Caco-2 (cell line): ENCODE measurements at regions not wholly inside any gene's neighbourhood (a gene's known extent, or its start where the extent isn't known, plus 50 kb on each side); places are given as distances from the start of the nearest gene placed in this dataset.

ENCODE experiments used
- BruUV-seq: library from RNA; stranded (reverse); fragments of 400-500 nt; replicated peaks from 2 replicates; lab custom pipeline; 2021; lab: Mats Ljungman, UMichigan
- CTCF ChIA-PET: fragments of 300-600 bp; sonication (Branson Sonifier 250); formaldehyde crosslinking; loops from one replicate; lab custom pipeline; 2022; ENCODE audit warnings: antibody characterized with exemption; lab: Charles Lee
- POLR2A ChIA-PET: fragments of 300-600 bp; sonication (Branson Sonifier 250); formaldehyde crosslinking; loops from one replicate; lab custom pipeline; 2022; ENCODE audit warnings: antibody characterized with exemption; lab: Charles Lee
- DNase-seq, 2 experiments: peaks; one replicate each; pipeline versions ENCODE4 v3.0.0 to v3.0.0-alpha.2; 2020 to 2022
- H3K27me3 ChIP-seq: replicated peaks from 2 replicates; pipeline ENCODE4 v1.6.0; 2011; ENCODE audit warnings: low read length; ENCODE audit not compliant: control insufficient read depth, insufficient read depth
- H3K36me3 ChIP-seq: 2 replicates; pipeline ENCODE4 v1.5.1; 2011; ENCODE audit warnings: low read length; ENCODE audit not compliant: control insufficient read depth, insufficient read depth
- H3K4me1 ChIP-seq: fragments of 250-450 bp; sonication (Bioruptor Pico); 2 replicates; pipeline ENCODE4 v1.5.1; 2020; ENCODE audit warnings: mild to moderate bottlenecking
- H3K4me3 ChIP-seq: 2 replicates; pipeline ENCODE4 v1.5.1; 2011; ENCODE audit warnings: low read depth, mild to moderate bottlenecking, control low read depth, low read length
- H3K9me3 ChIP-seq: fragments of 250-450 bp; sonication (Bioruptor Pico); 2 replicates; pipeline ENCODE4 v1.5.1; 2020; ENCODE audit warnings: mild to moderate bottlenecking, moderate library complexity
- H3K27ac Mint-ChIP-seq: one replicate; pipeline ENCODE4 v1.8.0; 2022; ENCODE audit warnings: mixed read lengths; ENCODE audit not compliant: unreplicated experiment
- H3K27me3 Mint-ChIP-seq: one replicate; pipeline ENCODE4 v1.8.0; 2022; ENCODE audit warnings: mixed read lengths; ENCODE audit not compliant: insufficient read depth, unreplicated experiment
- H3K36me3 Mint-ChIP-seq: one replicate; pipeline ENCODE4 v1.8.0; 2022; ENCODE audit warnings: mild to moderate bottlenecking, mixed read lengths; ENCODE audit not compliant: insufficient read depth, unreplicated experiment
- H3K4me1 Mint-ChIP-seq: one replicate; pipeline ENCODE4 v1.8.0; 2022; ENCODE audit warnings: low read depth, mixed read lengths; ENCODE audit not compliant: unreplicated experiment
- H3K4me3 Mint-ChIP-seq: one replicate; pipeline ENCODE4 v1.8.0; 2022; ENCODE audit warnings: mild to moderate bottlenecking, moderate library complexity, mixed read lengths; ENCODE audit not compliant: unreplicated experiment
- H3K9me3 Mint-ChIP-seq: one replicate; pipeline ENCODE4 v1.8.0; 2022; ENCODE audit warnings: mixed read lengths; ENCODE audit not compliant: unreplicated experiment
- intact Hi-C: fragments of 100-400 bp; cut with micrococcal nuclease; formaldehyde crosslinking; loops from one replicate; pipeline ENCODE4 v1.10.0; 2022; ENCODE audit not compliant: unreplicated experiment
- TF ChIP-seq, protein P1 (sequence below), 2 experiments: fragments of 200-600 bp in 1 of 2; IDR thresholded peaks; 1 replicate in 1 of 2; 2 replicates in 1 of 2; pipeline versions ENCODE4 v1.5.1 to v1.8.0; 2011 to 2022; ENCODE audit warnings: antibody characterized with exemption in 1 of 2, control low read depth in 1 of 2, inconsistent platforms in 1 of 2, low read depth in 1 of 2, low read length in 1 of 2, mild to moderate bottlenecking in 1 of 2, moderate library complexity in 1 of 2; ENCODE audit not compliant: insufficient read depth in 1 of 2, severe bottlenecking in 1 of 2, unreplicated experiment in 1 of 2

GRCh38 chr2:204019572-204020501 is 83.3 kb downstream of the ICOS start:
- no peak overlapping the region for H3K27ac Mint-ChIP-seq
- H3K27me3 Mint-ChIP-seq: peaks cover 9% of the 10 kb centered on the region
- no TSS peak for BruUV-seq
- TF ChIP-seq, protein P1, sequence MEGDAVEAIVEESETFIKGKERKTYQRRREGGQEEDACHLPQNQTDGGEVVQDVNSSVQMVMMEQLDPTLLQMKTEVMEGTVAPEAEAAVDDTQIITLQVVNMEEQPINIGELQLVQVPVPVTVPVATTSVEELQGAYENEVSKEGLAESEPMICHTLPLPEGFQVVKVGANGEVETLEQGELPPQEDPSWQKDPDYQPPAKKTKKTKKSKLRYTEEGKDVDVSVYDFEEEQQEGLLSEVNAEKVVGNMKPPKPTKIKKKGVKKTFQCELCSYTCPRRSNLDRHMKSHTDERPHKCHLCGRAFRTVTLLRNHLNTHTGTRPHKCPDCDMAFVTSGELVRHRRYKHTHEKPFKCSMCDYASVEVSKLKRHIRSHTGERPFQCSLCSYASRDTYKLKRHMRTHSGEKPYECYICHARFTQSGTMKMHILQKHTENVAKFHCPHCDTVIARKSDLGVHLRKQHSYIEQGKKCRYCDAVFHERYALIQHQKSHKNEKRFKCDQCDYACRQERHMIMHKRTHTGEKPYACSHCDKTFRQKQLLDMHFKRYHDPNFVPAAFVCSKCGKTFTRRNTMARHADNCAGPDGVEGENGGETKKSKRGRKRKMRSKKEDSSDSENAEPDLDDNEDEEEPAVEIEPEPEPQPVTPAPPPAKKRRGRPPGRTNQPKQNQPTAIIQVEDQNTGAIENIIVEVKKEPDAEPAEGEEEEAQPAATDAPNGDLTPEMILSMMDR (IDR thresholded peaks at IDR 0.05; ENCODE audit: insufficient read depth in 1 of 2, low read depth in 1 of 2, low read length in 1 of 2, severe bottlenecking in 1 of 2, unreplicated experiment in 1 of 2): no peak
- Histone ChIP-seq H3K9me3 (no peaks in the 10 kb centered on the region), H3K4me3 (no peak overlapping the region), H3K4me1 (no peaks in the 10 kb centered on the region), H3K27me3 (no peaks in the 10 kb centered on the region), H3K36me3 (no peaks in the 10 kb centered on the region)
- intact Hi-C loops: loop anchor here (5.0 kb wide), 1 partner anchor 87 kb away; no protein-coding TSS in a partner anchor
- no peaks in the 10 kb centered on the region for H3K36me3 Mint-ChIP-seq
- ChIA-PET CTCF (no interaction called here), POLR2A (interaction anchor here (0.6 kb wide), 1 partner anchor 152 kb away, joined by 3 read pairs; no protein-coding TSS in a partner anchor)
- no peak overlapping the region for H3K4me3 Mint-ChIP-seq
- no peaks in the 10 kb centered on the region for H3K4me1 Mint-ChIP-seq
- DNase-seq: no peak
- peaks cover 9% of the 10 kb centered on the region for H3K9me3 Mint-ChIP-seq

- intact Hi-C loops: loop anchor here (5.0 kb wide), 1 partner anchor 86 kb away; no protein-coding TSS in a partner anchor
- Mint-ChIP-seq H3K27me3 (peaks cover 4% of the 10 kb centered on the region), H3K4me1 (no peaks in the 10 kb centered on the region), H3K36me3 (no peaks in the 10 kb centered on the region), H3K27ac (no peak overlapping the region), H3K4me3 (no peak overlapping the region), H3K9me3 (peaks cover 7% of the 10 kb centered on the region)
- Histone ChIP-seq H3K4me3 (no peak overlapping the region), H3K27me3 (no peaks in the 10 kb centered on the region), H3K36me3 (no peaks in the 10 kb centered on the region), H3K4me1 (no peaks in the 10 kb centered on the region), H3K9me3 (no peaks in the 10 kb centered on the region)
- DNase-seq: no peak
- TF ChIP-seq, protein P1 (IDR thresholded peaks at IDR 0.05; ENCODE audit: insufficient read depth in 1 of 2, low read depth in 1 of 2, low read length in 1 of 2, severe bottlenecking in 1 of 2, unreplicated experiment in 1 of 2): no peak
- CTCF ChIA-PET: no interaction called here
- POLR2A ChIA-PET: no interaction called here
- BruUV-seq: no TSS peak
Measured at GRCh38 chr2:204021290-204022081, 84.9 kb downstream of the ICOS start.

DNA sequence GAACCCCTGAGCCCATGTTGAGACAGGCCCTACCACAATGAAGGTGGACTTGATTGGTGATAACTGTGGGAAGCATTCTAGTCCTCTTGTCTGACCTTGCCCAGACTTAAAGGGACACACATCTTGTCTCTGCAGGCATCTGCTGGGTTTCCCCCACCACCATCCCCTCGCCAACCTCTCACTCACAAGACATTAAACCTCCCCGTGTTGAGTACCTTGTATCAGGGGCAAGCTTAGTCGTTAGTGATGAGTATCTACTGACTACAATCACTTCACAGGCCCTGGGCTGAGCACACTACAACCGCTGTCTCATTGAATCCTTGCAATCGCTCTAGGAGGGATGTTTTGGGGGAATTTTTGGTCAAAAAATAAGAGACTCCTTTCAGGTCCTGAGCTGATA is 86.0 kb downstream of the ICOS start:
- POLR2A ChIA-PET: no interaction called here
- no peaks in the 10 kb centered on the region for H3K36me3 Mint-ChIP-seq
- H3K4me3 Mint-ChIP-seq: no peak overlapping the region
- H3K9me3 ChIP-seq: no peaks in the 10 kb centered on the region
- H3K27me3 ChIP-seq: no peaks in the 10 kb centered on the region
- no peaks in the 10 kb centered on the region for H3K9me3 Mint-ChIP-seq
- no TSS peak for BruUV-seq
- DNase-seq: no peak
- no peak overlapping the region for H3K4me3 ChIP-seq
- TF ChIP-seq, protein P1 (IDR thresholded peaks at IDR 0.05; ENCODE audit: insufficient read depth in 1 of 2, low read depth in 1 of 2, low read length in 1 of 2, severe bottlenecking in 1 of 2, unreplicated experiment in 1 of 2): no peak
- H3K36me3 ChIP-seq: no peaks in the 10 kb centered on the region
- intact Hi-C loops: loop anchor here (5.0 kb wide), 1 partner anchor 85 kb away; no protein-coding TSS in a partner anchor
- H3K27me3 Mint-ChIP-seq: peaks cover 4% of the 10 kb centered on the region
- CTCF ChIA-PET: interaction anchor here (0.6 to 3.7 kb wide), 2 partner anchors 123 to 157 kb away, joined by 4 to 11 read pairs; no protein-coding TSS in a partner anchor
- H3K4me1 ChIP-seq: no peaks in the 10 kb centered on the region
- H3K4me1 Mint-ChIP-seq: no peaks in the 10 kb centered on the region
- no peak overlapping the region for H3K27ac Mint-ChIP-seq
